ENCODE measurements at regions not wholly inside any gene's neighbourhood (a gene's known extent, or its start where the extent isn't known, plus 50 kb on each side); places are given as distances from the start of the nearest gene placed in this dataset.

GRCh38 chr10:8416760-8417159 lies 362.3 kb downstream of the GATA3 start:
- no peak for TF ChIP-seq GATA2 (IDR thresholded peaks at IDR 0.05; ENCODE audit: low read depth, low read length)
- TF ChIP-seq GATA3 (IDR thresholded peaks at IDR 0.05; ENCODE audit: low read depth, low read length) = no peak

Data from SH-SY5Y (cell line).